ENCODE measurements at regions not wholly inside any gene's neighbourhood (a gene's known extent, or its start where the extent isn't known, plus 50 kb on each side); places are given as distances from the start of the nearest gene placed in this dataset.
"Not testable (repeated sequence)": the region's sequence is repeated elsewhere in the genome, so short reads cannot be mapped to it uniquely, and the experiment has no call there.

DNA sequence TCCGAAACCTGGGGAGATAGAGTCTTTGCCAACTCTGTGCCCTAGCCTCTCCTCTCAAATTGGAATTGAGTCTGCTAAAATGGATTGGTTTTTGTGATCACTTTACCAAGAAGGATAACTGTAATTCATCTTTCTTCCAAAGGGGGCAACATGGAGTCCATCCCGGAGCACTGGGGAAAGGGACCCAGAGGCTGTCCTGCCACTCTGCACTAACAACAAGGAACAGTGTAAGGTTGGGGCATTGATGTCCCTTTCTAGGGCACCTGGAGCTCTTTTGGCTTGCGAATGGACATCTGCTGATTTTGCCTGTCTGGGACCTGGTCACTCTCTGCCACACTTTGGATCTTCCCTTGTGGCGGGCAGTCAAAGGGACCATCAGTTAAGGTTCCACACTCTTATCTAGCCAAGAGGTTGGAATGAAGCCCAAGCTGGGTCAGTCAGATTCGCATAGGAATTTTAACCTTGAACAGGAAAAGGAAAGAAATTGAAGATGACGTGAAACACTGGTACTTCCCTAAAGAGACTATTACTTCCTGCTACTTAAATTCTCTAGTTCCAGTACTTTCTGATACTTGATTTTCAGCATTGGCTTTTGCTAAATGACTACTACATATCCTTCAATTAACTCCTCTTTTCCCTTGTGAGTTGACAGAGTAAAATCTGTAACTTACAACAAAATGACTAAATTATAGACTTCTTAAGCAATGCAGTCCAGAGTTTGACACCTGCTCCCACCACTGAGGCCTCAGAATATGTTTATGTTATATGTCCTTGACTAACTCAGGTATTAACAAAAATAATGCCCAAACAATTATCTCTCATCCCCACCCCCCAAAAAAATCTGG lies 64.7 kb upstream of the KLF7 start:
- Mint-ChIP-seq H3K4me1 (ENCODE audit: low read depth) (peaks cover 44% of the 10 kb centered on the region), H3K4me3 (no peak overlapping the region), H3K27ac (peak overlapping the region; percentile 23)

DNA sequence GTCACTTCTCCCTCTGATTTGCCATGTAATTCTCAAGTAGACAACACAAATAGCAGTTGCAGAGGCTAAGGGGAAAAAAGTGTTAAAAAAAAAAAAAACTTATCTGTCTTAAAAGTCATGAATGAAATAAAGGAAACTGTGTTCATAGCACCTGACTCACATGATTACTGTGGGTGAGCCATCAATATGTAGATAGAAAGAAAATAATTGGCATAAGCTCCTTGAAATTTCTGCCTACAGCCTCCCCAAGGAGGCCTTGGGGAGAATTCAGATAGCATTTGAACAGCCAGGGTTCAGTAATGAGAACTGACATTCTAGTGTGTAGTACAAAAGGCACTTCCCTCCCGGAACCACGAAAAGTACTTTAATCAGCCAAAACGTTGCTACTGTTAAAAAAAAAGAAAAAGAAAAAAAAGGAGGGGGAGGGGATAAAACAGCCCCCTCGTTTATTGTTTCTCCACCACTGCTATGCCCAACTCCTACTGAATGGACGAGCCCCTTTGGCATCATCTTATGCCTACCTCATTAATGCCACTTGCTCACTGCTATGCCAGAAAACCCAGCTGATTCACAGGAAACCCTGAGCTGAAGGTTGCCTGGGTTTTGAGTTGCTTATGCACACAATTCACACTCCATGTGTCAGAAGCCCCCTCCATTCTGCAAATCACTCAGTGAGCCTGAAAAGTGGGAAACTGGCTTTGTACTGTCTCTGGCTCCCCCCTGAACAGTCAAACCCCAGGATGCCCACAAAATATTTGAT lies 65.5 kb upstream of the KLF7 start:
- H3K9me3 Mint-ChIP-seq (ENCODE audit: low read depth), result no peaks in the 10 kb centered on the region
- peaks cover 2% of the 10 kb centered on the region for H3K36me3 Mint-ChIP-seq
- peak overlapping the region; percentile 23 for H3K27ac Mint-ChIP-seq
- H3K27me3 Mint-ChIP-seq, result no peaks in the 10 kb centered on the region
- H3K4me3 Mint-ChIP-seq, result no peak overlapping the region
- H3K4me1 Mint-ChIP-seq (ENCODE audit: low read depth), result peaks cover 42% of the 10 kb centered on the region

More for the DNA sequence above, 64.7 kb upstream of the KLF7 start:
- Mint-ChIP-seq H3K9me3 (ENCODE audit: low read depth) (no peaks in the 10 kb centered on the region), H3K27me3 (no peaks in the 10 kb centered on the region), H3K36me3 (no peaks in the 10 kb centered on the region)

DNA sequence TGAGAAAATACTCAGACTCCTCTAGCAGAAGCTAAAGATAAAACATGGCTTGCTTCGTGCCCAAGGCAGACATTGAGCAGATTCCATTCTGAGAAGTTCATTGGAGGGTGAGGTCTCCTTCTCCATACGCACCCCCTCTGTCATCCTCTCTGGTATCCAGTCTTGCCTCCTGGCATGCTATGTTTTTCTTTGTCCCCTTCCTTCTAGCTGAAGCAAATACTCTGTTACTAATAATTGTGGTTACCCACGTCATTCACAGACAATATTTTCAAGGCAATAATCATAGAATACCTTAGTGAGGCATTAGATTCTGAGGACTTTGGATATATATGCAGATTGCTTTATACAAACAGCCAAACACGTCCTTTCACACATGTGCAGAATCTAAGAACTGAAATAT lies 66.2 kb upstream of the KLF7 start:
- no peak overlapping the region for H3K27ac Mint-ChIP-seq
- H3K27me3 Mint-ChIP-seq, result no peaks in the 10 kb centered on the region
- no peaks in the 10 kb centered on the region for H3K9me3 Mint-ChIP-seq (ENCODE audit: low read depth)
- peaks cover 2% of the 10 kb centered on the region for H3K36me3 Mint-ChIP-seq
- no peak overlapping the region for H3K4me3 Mint-ChIP-seq
- H3K4me1 Mint-ChIP-seq (ENCODE audit: low read depth), result peaks cover 35% of the 10 kb centered on the region

DNA sequence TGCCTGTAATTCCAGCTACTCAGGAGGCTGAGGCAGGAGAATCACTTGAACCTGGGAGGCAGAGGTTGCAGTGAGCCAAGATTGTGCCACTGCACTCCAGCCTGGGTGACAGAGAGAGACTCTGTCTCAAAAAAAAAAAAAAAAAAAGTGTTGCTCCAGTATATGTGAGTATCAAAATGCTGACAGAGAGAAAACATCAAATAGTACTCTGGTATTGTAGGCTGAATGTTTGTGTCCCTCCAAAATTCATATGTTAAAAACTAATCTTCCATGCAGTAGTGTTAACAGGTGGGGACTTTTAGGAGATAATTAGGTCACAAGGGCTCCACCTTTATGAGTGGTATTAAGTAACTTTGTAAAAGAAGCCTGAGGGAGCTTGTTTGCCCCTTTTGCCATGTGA lies 67.4 kb upstream of the KLF7 start:
- not testable (repeated sequence) for H3K36me3 Mint-ChIP-seq; H3K27me3 Mint-ChIP-seq; H3K4me3 Mint-ChIP-seq; H3K9me3 Mint-ChIP-seq (ENCODE audit: low read depth); H3K27ac Mint-ChIP-seq
- peaks cover 35% of the 10 kb centered on the region for H3K4me1 Mint-ChIP-seq (ENCODE audit: low read depth)

DNA sequence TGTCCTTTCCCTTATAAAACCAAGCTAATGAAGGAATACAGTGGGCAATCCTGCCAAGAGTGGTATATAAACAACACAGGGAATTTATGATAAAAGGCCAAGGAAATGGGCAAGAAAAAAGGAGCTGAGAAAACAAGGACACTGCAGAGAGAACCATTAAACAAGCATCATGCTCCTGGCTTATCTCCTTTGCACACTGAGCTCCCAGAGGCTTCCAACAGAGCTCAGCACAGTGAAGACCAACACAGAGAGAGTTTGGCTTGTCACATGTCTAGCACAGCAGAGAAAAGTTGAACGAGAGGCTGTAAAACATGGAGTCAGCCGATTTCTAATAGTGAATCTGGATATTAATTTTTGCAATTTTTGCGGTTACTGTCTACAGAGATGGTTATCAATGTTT lies 68.0 kb upstream of the KLF7 start:
- Mint-ChIP-seq H3K4me1 (ENCODE audit: low read depth) (peaks cover 33% of the 10 kb centered on the region), H3K4me3 (no peak overlapping the region), H3K9me3 (ENCODE audit: low read depth) (no peaks in the 10 kb centered on the region), H3K36me3 (peaks cover 2% of the 10 kb centered on the region), H3K27me3 (no peaks in the 10 kb centered on the region), H3K27ac (no peak overlapping the region)

DNA sequence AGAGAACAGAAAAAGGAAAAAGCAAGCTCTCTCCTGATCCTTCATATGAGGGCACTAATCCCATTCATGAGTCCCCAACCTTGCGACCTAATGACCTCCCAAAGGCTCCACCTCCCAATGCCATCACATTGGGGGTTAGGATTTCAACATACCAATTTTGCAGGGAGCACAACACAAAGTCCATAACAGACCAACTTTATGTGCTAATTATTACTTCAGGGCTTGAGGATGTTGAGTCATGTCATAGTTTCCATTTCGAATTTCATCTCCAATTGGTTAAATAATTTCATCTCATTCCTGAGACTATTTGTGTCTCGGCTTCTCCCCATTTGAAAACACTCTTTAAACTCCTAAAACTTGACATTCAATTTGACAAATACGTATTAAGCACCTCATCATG lies 69.9 kb upstream of the KLF7 start:
- Mint-ChIP-seq H3K9me3 (ENCODE audit: low read depth) (no peaks in the 10 kb centered on the region), H3K4me1 (ENCODE audit: low read depth) (peaks cover 27% of the 10 kb centered on the region), H3K36me3 (peaks cover 2% of the 10 kb centered on the region), H3K27me3 (no peaks in the 10 kb centered on the region), H3K4me3 (no peak overlapping the region), H3K27ac (no peak overlapping the region)

DNA sequence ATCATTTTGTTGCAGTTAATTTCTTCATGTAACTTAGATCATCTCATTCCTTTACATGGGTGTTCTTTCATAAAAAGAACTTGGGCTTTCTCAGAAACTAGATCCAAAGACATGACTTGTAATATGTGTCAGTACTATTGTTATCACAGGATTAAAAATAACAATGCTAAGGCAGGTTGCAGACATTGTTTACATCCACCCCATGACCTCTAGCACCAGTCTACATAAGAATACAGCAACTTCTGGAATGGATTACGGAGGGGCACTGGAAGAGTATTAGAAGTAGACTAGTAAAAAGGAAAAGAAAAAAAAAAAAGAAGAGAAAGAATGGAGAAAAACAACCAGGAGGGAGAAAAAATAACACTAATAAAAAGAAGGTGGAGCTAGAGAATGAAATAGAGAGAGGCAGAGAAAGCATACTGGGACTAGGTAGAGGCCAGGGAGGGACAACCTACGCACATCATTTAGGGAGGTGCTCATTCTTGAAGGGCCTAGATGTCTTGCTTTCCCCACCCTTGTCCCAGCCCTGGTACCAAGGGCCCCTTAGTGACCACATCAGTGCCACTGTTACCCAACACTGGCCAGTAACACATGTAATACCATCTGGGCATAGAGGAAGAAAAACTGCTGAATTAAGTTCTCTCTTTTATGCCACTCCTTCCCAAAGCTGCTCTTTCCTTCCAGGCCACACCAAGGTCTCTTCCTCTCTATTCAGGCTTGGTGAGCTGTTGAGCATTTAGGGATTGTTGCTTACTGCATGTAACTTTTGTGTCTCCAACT lies 70.6 kb upstream of the KLF7 start:
- H3K4me3 Mint-ChIP-seq, result no peak overlapping the region
- no peaks in the 10 kb centered on the region for H3K27me3 Mint-ChIP-seq
- H3K27ac Mint-ChIP-seq, result no peak overlapping the region
- peaks cover 2% of the 10 kb centered on the region for H3K36me3 Mint-ChIP-seq
- H3K9me3 Mint-ChIP-seq (ENCODE audit: low read depth), result no peaks in the 10 kb centered on the region
- H3K4me1 Mint-ChIP-seq (ENCODE audit: low read depth), result peaks cover 20% of the 10 kb centered on the region

DNA sequence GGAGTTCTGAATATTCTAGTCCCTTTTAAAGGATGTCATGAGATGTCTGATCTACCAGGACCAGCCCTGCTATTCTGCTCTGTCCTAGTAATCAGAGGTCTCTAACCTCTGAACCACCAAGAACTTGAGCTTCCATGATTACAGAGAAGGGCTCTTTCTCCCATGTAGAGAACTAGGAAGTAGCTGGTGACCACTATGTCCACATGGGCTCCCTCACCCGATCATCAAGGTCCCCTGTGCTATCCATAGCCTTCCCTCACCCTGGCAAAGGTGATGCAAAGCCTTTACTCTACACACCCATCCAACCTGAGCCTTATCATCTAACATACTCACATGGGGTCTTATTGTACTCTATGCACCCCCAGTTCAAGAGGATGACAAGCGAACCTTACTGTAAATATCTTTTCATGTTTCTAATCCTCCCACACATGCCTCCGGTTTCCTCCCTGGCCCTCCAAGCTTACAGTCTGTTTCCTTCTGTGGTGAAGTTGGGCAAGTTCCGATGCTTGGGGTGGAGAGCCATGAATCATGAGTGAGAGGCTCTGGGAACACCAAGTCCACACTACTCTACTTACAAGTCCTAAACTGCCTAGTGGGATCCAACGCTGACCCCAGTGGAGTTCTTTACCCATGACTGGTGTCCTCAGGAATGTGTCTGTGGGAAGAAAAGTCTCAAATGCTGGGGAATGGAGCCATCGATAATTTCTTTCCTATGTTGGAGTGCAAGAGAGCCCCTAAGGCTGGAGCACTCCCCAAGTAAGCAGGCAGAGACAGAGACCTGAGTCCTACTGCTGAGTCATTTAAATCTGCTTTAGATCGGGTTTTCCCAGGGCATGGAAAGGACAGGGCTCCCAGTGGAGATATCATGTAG lies 73.3 kb upstream of the KLF7 start:
- Mint-ChIP-seq H3K9me3 (ENCODE audit: low read depth) (no peaks in the 10 kb centered on the region), H3K4me3 (peak overlapping the region; percentile 17), H3K27me3 (no peaks in the 10 kb centered on the region), H3K27ac (peak overlapping the region; percentile 52), H3K36me3 (peaks cover 2% of the 10 kb centered on the region), H3K4me1 (ENCODE audit: low read depth) (peaks cover 20% of the 10 kb centered on the region)

DNA sequence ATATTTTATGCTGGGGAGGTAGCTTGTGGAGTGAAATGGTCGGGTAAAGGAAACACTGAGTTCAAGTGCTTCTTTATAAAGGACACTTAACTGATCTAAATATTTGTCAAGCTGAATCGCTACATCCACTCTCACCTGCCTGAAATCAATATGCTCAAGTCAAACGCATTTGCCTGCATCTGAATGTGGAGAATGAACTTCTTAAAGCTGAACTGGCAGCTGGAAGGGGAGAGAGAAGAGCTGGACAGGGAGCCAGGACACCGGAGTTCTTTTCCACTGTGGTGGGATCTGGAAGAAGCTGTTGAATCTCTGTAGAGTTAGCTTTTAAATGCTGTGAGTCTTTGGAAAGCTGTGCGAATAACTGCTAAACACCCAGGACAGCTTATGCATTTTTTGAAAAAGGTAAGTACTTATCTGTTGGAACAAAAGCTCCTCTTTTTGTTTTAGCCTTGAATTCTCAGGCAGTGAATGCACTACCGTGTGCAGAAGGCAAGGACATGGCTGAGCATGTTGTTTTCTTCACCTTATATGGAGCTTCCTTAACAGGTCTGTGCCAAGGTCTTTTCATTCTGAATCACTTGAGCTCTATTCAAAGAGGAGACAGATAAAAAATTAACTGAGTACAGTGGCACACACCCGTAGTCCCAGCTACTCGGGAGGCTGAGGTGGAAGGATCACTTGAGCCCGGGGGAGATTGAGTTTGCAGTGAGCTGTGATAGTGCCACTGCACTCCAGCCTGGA lies 74.2 kb upstream of the KLF7 start:
- Mint-ChIP-seq H3K27ac (peak overlapping the region; percentile 52), H3K36me3 (peaks cover 2% of the 10 kb centered on the region), H3K4me3 (no peak overlapping the region), H3K4me1 (ENCODE audit: low read depth) (peaks cover 16% of the 10 kb centered on the region), H3K9me3 (ENCODE audit: low read depth) (no peaks in the 10 kb centered on the region), H3K27me3 (no peaks in the 10 kb centered on the region)

DNA sequence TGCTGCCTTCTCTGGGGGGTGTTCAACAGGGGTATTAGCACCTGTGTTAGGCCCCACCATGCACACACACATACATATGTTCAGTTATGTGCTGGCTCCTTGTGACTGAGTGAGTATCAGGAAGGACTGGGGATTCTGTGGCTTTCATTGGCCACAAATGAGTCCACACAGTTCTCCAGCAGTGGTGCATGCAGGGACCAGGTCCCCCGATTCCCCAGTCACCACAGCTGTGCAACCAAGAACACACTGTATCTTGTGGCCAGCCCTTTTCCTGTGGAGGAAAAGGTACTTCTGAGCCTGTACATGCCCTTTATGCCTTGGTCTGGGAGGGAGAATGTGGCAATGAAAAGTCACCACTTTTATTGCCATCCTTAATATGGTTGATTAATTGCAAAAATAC lies 74.9 kb upstream of the KLF7 start:
- Mint-ChIP-seq H3K36me3 (peaks cover 2% of the 10 kb centered on the region), H3K27ac (no peak overlapping the region), H3K4me1 (ENCODE audit: low read depth) (peaks cover 10% of the 10 kb centered on the region), H3K9me3 (ENCODE audit: low read depth) (no peaks in the 10 kb centered on the region), H3K4me3 (no peak overlapping the region), H3K27me3 (no peaks in the 10 kb centered on the region)

DNA sequence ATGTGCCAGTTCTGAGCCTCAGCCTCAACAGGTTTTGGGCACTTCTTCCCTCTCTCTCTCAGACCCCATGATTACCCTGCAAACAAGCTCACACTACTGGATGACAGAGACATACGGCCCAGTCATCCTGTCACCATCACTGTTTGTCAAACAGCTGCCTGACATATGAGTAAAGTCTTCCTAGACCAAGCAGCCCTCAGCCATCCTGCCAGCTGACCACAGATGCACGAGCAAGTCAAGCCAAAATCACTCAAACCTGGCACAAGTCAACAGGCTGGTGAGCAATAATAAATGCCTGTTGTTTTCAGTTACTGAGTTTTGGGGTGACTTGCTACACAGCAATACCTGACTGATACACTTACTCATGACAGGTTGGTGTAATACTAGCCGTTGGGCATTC lies 75.5 kb upstream of the KLF7 start:
- peaks cover 7% of the 10 kb centered on the region for H3K4me1 Mint-ChIP-seq (ENCODE audit: low read depth)
- no peaks in the 10 kb centered on the region for H3K27me3 Mint-ChIP-seq
- H3K27ac Mint-ChIP-seq, result no peak overlapping the region
- H3K4me3 Mint-ChIP-seq, result no peak overlapping the region
- no peaks in the 10 kb centered on the region for H3K9me3 Mint-ChIP-seq (ENCODE audit: low read depth)
- H3K36me3 Mint-ChIP-seq, result no peaks in the 10 kb centered on the region

DNA sequence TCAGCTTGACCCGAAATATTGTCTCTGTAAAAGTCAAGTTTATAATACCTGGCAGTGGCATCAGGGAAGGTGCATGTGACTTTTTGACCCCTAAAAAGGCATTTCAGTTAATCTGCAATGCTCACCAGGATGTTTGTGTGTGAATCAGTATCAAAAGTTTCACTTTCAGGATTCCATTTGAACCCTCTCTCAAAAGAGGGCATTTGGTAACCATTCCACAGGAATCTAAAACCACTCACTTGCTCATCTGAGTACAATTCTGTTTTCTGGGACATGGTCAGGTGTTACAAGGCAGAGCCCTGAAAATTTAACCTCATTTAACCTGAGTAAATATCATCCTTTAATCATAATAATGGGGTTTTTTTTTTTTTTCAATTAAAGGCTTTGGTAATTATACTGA lies 77.9 kb upstream of the KLF7 start:
- H3K27me3 Mint-ChIP-seq, result no peaks in the 10 kb centered on the region
- no peak overlapping the region for H3K27ac Mint-ChIP-seq
- peaks cover 7% of the 10 kb centered on the region for H3K4me1 Mint-ChIP-seq (ENCODE audit: low read depth)
- no peaks in the 10 kb centered on the region for H3K36me3 Mint-ChIP-seq
- H3K9me3 Mint-ChIP-seq (ENCODE audit: low read depth), result no peaks in the 10 kb centered on the region
- H3K4me3 Mint-ChIP-seq, result no peak overlapping the region

DNA sequence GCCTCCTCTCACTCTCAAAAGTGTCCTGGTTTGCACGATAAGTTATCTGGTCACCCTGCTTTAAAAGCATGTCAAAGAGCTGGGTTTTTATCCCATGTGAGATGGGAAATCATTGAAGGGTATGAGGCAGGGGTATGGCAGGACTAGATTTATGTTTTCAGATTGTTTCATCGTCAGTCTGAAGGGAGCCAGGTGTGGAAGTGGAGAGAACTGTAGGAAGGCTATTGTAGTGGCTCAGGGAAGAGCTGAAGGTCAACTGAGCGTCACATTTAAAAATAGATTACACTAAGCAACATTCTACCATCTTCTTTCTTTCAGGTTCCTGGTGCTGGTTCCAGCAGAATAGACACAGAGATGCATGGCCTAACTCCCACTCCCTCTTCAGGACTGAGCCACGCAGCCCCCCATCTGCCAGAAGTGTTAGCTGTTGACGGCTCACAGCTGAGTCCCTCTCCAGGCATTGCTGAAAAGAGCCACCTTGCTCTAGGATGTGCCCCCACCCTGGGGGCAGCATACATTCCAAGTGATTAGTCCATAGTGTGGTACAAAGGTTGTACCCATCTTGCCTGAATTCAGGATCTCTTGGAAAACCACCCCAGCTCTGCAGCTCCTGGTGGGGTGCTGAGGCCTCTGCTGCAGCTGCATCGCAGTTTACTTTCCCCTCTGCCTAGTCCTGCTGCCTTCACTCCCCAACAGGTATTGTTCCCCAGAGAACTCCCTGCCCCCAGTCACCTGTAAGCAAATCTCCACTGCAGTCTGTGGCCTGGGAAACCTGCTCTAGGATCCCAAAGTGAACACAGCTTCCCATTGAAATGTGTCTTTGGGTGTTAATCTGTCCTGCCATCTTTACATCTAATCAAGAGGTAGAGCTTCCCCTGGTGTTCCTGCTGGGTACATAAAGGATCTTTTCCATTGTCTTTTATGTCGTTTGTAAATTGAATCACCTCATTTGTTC lies 79.5 kb upstream of the KLF7 start:
- H3K4me3 Mint-ChIP-seq, result no peak overlapping the region
- peaks cover 13% of the 10 kb centered on the region for H3K4me1 Mint-ChIP-seq (ENCODE audit: low read depth)
- no peak overlapping the region for H3K27ac Mint-ChIP-seq
- no peaks in the 10 kb centered on the region for H3K9me3 Mint-ChIP-seq (ENCODE audit: low read depth)
- peaks cover 2% of the 10 kb centered on the region for H3K36me3 Mint-ChIP-seq
- H3K27me3 Mint-ChIP-seq, result no peaks in the 10 kb centered on the region

Data from activated naive CD8-positive, alpha-beta T cell (primary cell).